Activated naive CD4-positive, alpha-beta T cell treated with anti-CD3 and anti-CD28 coated beads for 36 hours (primary cell): ENCODE measurements at regions not wholly inside any gene's neighbourhood (a gene's known extent, or its start where the extent isn't known, plus 50 kb on each side); places are given as distances from the start of the nearest gene placed in this dataset.
"Not testable (repeated sequence)": the region's sequence is repeated elsewhere in the genome, so short reads cannot be mapped to it uniquely, and the experiment has no call there.

Source experiments
- CTCF ChIA-PET: fragments of 350-600 bp; sonication (Branson Sonifier 250); formaldehyde crosslinking; loops from one replicate; lab custom pipeline; 2021; ENCODE audit warnings: antibody characterized with exemption; lab: Charles Lee
- DNase-seq: peaks from one replicate; pipeline ENCODE4 v3.0.0-alpha.2; 2020
- H3K27ac Mint-ChIP-seq: one replicate; pipeline ENCODE4 v1.8.0; 2021; ENCODE audit warnings: mild to moderate bottlenecking, mixed read lengths
- H3K27me3 Mint-ChIP-seq: one replicate; pipeline ENCODE4 v1.8.0; 2021; ENCODE audit warnings: low read depth, mixed read lengths
- H3K36me3 Mint-ChIP-seq: one replicate; pipeline ENCODE4 v1.8.0; 2021; ENCODE audit warnings: low read depth, mixed read lengths
- H3K4me1 Mint-ChIP-seq: one replicate; pipeline ENCODE4 v1.8.0; 2021; ENCODE audit warnings: low read depth, mixed read lengths
- H3K4me3 Mint-ChIP-seq: one replicate; pipeline ENCODE4 v1.8.0; 2021; ENCODE audit warnings: mild to moderate bottlenecking, moderate library complexity, mixed read lengths
- H3K9me3 Mint-ChIP-seq: one replicate; pipeline ENCODE4 v1.8.0; 2021; ENCODE audit warnings: mixed read lengths
- intact Hi-C: fragments of 100-400 bp; cut with micrococcal nuclease; formaldehyde crosslinking; loops from one replicate; pipeline ENCODE4 v1.15.1; 2023

DNA sequence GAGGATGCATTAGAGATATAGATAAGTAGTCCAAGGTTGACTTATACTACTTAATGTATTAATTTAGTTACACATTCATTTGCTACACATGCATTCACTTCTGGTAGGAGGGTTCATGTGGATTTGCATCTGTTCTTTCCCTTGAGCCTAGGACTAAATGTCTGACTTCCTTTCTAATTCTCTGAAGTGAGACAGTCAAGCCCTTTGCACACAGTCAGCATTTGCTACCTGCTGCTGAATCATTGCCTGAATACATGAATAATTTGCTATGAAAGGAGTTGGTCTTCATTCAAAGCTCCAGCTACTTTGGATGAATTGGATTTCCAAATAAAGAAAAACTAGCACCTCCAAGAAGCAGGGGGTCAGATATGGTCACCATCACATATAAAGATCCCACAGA is 154.8 kb upstream of the DAB1 start:
- Mint-ChIP-seq H3K27ac (no peak overlapping the region), H3K27me3 (peaks cover 5% of the 10 kb centered on the region), H3K36me3 (no peaks in the 10 kb centered on the region), H3K4me3 (no peak overlapping the region), H3K9me3 (no peaks in the 10 kb centered on the region), H3K4me1 (no peaks in the 10 kb centered on the region)
- intact Hi-C loops, result no loop called here
- CTCF ChIA-PET, result no interaction called here
- DNase-seq, result no peak

DNA sequence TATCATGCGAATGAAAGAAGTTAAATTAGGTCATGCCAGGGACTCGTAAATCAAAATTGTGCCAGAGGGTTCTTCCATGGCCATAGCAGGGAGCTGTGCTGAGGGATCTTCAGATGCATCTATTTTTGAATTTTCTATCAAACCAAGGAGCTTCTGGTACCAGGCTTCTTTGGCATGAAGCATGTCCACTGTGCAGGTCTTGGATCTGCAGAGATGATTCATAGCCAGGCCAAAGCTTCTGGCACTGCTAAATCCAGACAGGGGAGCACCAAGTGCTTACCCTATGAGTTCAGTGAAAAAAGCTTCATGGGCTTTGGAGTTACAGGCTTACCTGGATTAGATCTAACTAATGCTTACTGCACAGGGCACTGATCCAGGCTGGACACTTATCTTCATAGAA is 154.2 kb upstream of the DAB1 start:
- H3K4me1 Mint-ChIP-seq, result no peaks in the 10 kb centered on the region
- DNase-seq, result no peak
- intact Hi-C loops, result no loop called here
- CTCF ChIA-PET, result no interaction called here
- no peaks in the 10 kb centered on the region for H3K36me3 Mint-ChIP-seq
- H3K9me3 Mint-ChIP-seq, result no peaks in the 10 kb centered on the region
- no peak overlapping the region for H3K4me3 Mint-ChIP-seq
- no peak overlapping the region for H3K27ac Mint-ChIP-seq
- H3K27me3 Mint-ChIP-seq, result peaks cover 5% of the 10 kb centered on the region

DNA sequence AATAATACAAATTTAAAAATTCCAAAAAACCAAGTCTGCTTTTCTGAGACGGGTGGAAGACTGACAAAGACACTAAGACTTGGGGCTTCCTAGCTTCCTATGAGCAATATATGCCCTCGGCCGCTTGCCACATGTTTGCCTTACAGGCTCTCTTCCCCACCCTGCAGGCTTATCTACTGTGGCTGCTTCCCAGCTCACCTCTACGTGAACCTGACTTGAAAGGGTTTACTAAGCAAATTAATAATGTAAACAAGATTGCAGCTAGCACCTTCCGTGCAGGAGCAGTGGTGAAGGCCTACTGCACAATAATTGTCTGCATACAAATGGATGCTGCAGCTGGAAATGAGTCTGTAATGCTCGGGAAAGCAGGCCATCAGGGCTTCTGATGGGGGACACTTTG is 152.9 kb upstream of the DAB1 start:
- H3K4me3 Mint-ChIP-seq, result no peak overlapping the region

GRCh38 chr1:57572016-57572415 is 148.2 kb upstream of the DAB1 start:
- Mint-ChIP-seq H3K4me1 (no peaks in the 10 kb centered on the region), H3K27ac (no peak overlapping the region), H3K9me3 (peaks cover 4% of the 10 kb centered on the region), H3K27me3 (peaks cover 5% of the 10 kb centered on the region), H3K4me3 (no peak overlapping the region), H3K36me3 (no peaks in the 10 kb centered on the region)
- CTCF ChIA-PET, result interaction anchor here (1.0 kb wide), 1 partner anchor 10 kb away, joined by 3 read pairs; no protein-coding TSS in a partner anchor
- DNase-seq, result no peak
- intact Hi-C loops, result no loop called here

More for the DNA sequence above, 152.9 kb upstream of the DAB1 start:
- Mint-ChIP-seq H3K27ac (no peak overlapping the region), H3K9me3 (no peaks in the 10 kb centered on the region), H3K36me3 (no peaks in the 10 kb centered on the region), H3K4me1 (no peaks in the 10 kb centered on the region), H3K27me3 (peaks cover 5% of the 10 kb centered on the region)
- CTCF ChIA-PET, result no interaction called here
- intact Hi-C loops, result no loop called here
- no peak for DNase-seq

DNA sequence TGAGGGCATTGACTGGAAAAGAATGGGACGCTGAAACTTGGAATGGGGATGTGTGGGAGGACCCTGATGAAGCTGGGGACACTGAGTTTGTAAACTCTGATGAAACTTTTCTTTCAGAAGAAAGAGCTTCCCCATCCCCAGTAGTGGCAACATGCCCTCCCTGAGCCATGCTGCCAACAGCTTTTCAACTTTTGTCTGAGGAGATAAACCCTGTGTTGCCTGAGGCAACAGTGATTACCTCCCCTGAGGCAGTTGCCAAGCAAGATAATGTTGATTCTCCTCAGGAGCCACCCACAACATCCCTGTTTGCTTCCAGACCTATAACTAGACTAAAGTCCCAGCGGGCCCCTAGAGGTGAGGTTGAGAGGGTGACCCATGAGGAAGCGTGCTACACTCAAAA is 134.2 kb upstream of the DAB1 start:
- H3K27ac Mint-ChIP-seq, H3K4me3 Mint-ChIP-seq, CTCF ChIA-PET, H3K36me3 Mint-ChIP-seq, H3K9me3 Mint-ChIP-seq, H3K27me3 Mint-ChIP-seq, H3K4me1 Mint-ChIP-seq, intact Hi-C loops, DNase-seq: not testable (repeated sequence)

DNA sequence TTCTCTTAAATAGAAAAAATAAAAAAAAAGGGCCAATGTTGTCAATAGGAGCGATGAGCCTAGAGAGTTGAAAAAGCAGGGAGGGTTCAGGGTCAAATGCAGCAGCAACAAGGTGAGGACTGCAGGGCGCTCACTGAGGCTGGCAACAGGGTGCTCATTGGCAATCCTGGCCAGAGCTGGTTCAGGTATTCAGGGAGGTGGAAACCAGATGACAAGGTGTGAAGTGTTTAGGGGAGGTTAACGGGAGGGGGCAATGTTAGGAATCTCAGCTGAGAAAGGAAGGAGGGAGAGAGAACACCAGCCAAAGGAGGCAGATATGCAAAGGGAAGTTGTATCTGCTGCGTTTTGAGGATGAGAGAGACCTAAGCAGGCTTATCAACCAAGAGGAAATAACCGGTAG is 129.8 kb upstream of the DAB1 start:
- H3K36me3 Mint-ChIP-seq, result no peaks in the 10 kb centered on the region
- DNase-seq, result no peak
- H3K4me3 Mint-ChIP-seq, result no peak overlapping the region
- no peaks in the 10 kb centered on the region for H3K4me1 Mint-ChIP-seq
- peaks cover 6% of the 10 kb centered on the region for H3K27me3 Mint-ChIP-seq
- H3K9me3 Mint-ChIP-seq, result no peaks in the 10 kb centered on the region
- CTCF ChIA-PET, result no interaction called here
- H3K27ac Mint-ChIP-seq, result no peak overlapping the region
- intact Hi-C loops, result no loop called here

GRCh38 chr1:57551476-57551875 is 127.6 kb upstream of the DAB1 start:
- CTCF ChIA-PET, result no interaction called here
- Mint-ChIP-seq H3K27ac (no peak overlapping the region), H3K4me1 (no peaks in the 10 kb centered on the region), H3K9me3 (no peaks in the 10 kb centered on the region), H3K4me3 (no peak overlapping the region), H3K27me3 (peaks cover 6% of the 10 kb centered on the region), H3K36me3 (no peaks in the 10 kb centered on the region)
- DNase-seq, result no peak
- intact Hi-C loops, result no loop called here

- Mint-ChIP-seq H3K4me1 (no peaks in the 10 kb centered on the region), H3K27me3 (peaks cover 6% of the 10 kb centered on the region), H3K27ac (no peak overlapping the region), H3K4me3 (no peak overlapping the region), H3K9me3 (no peaks in the 10 kb centered on the region), H3K36me3 (no peaks in the 10 kb centered on the region)
- CTCF ChIA-PET, result no interaction called here
- intact Hi-C loops, result no loop called here
- no peak for DNase-seq
Observed at GRCh38 chr1:57550092-57550491, 126.2 kb upstream of the DAB1 start.

- no peak for DNase-seq
- Mint-ChIP-seq H3K9me3 (no peaks in the 10 kb centered on the region), H3K4me3 (no peak overlapping the region), H3K27me3 (peaks cover 6% of the 10 kb centered on the region), H3K36me3 (no peaks in the 10 kb centered on the region), H3K4me1 (no peaks in the 10 kb centered on the region), H3K27ac (no peak overlapping the region)
- intact Hi-C loops, result no loop called here
- CTCF ChIA-PET, result no interaction called here
Observed at GRCh38 chr1:57549300-57549699, 125.4 kb upstream of the DAB1 start.

DNA sequence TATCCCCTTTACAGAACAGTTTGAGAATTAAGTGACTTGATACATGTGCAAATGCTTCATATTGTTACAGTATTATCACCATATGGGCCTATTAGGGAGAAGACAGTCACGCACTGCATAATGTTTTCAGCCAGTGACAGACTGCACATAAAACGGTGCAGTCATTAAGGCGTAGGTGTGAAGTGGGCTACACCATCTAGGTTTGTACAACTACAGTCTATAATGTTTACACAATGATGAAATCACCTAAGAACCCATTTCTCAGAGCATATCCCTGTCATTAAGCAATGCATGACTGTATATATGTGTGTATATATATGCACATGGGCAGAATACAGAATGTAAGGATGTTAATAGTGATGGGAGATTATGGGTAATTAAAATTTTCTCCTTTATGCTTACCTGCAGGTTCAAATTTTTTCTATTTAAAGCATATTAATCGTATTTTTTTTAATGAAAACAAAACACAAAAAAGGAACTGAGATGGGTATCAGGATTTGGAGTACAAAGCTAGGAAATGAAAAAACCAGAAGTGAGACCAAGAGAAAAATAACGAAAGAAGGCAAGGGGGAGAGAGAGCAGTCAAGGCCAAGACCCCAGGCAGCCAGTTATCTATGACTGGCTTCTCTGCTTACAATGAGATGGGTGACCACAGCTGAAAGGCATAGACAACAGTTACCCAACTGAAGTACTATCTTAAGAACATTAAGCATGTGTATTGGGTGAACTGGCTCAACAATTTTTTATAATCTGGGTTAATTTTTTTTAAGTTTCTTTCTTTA is 122.9 kb upstream of the DAB1 start:
- Mint-ChIP-seq H3K27ac (no peak overlapping the region), H3K4me1 (no peaks in the 10 kb centered on the region), H3K27me3 (peaks cover 2% of the 10 kb centered on the region), H3K9me3 (no peaks in the 10 kb centered on the region), H3K4me3 (no peak overlapping the region), H3K36me3 (no peaks in the 10 kb centered on the region)
- CTCF ChIA-PET, result interaction anchor here (0.6 kb wide), 1 partner anchor 68 kb away, joined by 3 read pairs; no protein-coding TSS in a partner anchor
- intact Hi-C loops, result no loop called here
- DNase-seq, result no peak

GRCh38 chr1:57544345-57544744 is 120.5 kb upstream of the DAB1 start:
- CTCF ChIA-PET, result no interaction called here
- intact Hi-C loops, result no loop called here
- H3K4me3 Mint-ChIP-seq, result no peak overlapping the region
- H3K27ac Mint-ChIP-seq, result no peak overlapping the region
- H3K27me3 Mint-ChIP-seq, result peaks cover 4% of the 10 kb centered on the region
- H3K36me3 Mint-ChIP-seq, result no peaks in the 10 kb centered on the region
- no peak for DNase-seq
- H3K9me3 Mint-ChIP-seq, result no peaks in the 10 kb centered on the region
- no peaks in the 10 kb centered on the region for H3K4me1 Mint-ChIP-seq

GRCh38 chr1:57536749-57537423 is 113.0 kb upstream of the DAB1 start:
- CTCF ChIA-PET, result no interaction called here
- intact Hi-C loops, result no loop called here
- DNase-seq, result no peak
- H3K4me1 Mint-ChIP-seq, result no peaks in the 10 kb centered on the region
- no peak overlapping the region for H3K27ac Mint-ChIP-seq
- H3K9me3 Mint-ChIP-seq, result peaks cover 4% of the 10 kb centered on the region
- no peak overlapping the region for H3K4me3 Mint-ChIP-seq
- H3K27me3 Mint-ChIP-seq, result peaks cover 4% of the 10 kb centered on the region
- no peaks in the 10 kb centered on the region for H3K36me3 Mint-ChIP-seq

GRCh38 chr1:57532299-57532698 is 108.4 kb upstream of the DAB1 start:
- Mint-ChIP-seq H3K27me3 (peaks cover 5% of the 10 kb centered on the region), H3K36me3 (no peaks in the 10 kb centered on the region), H3K4me3 (no peak overlapping the region), H3K4me1 (no peaks in the 10 kb centered on the region), H3K9me3 (peaks cover 14% of the 10 kb centered on the region), H3K27ac (no peak overlapping the region)
- intact Hi-C loops, result no loop called here
- CTCF ChIA-PET, result no interaction called here
- DNase-seq, result no peak
